Sciatic nerve (tissue), 2 donors: ENCODE measurements at regions not wholly inside any gene's neighbourhood (a gene's known extent, or its start where the extent isn't known, plus 50 kb on each side); places are given as distances from the start of the nearest gene placed in this dataset.

ENCODE experiments used
- ATAC-seq: fragments of 200-7000 bp; cut with Tn5 transposase; one replicate; pipeline ENCODE4 v1.9.1; 2020; ENCODE audit warnings: mild to moderate bottlenecking, moderate library complexity
- DNase-seq: peaks from one replicate; pipeline ENCODE4 v3.0.0-alpha.2; 2020; ENCODE audit warnings: low spot score
- intact Hi-C: fragments of 100-400 bp; cut with DNase I; formaldehyde crosslinking; loops from one replicate; pipeline ENCODE4 v1.14.2; 2022
- donor health status: DM: no; HTN: no; CAD: no.
- donor health status: DM: no; HTN: no; CAD: no.

GRCh38 chr3:72379500-72380187 lies 468.6 kb downstream of the SHQ1 start:
- no peak for DNase-seq
- peak; percentile 67 for ATAC-seq
- intact Hi-C loops, result no loop called here

- intact Hi-C loops, result no loop called here
- DNase-seq (no peak), ATAC-seq (no peak)
Observed at GRCh38 chr3:72378287-72378686, 470.0 kb downstream of the SHQ1 start.

- intact Hi-C loops, result no loop called here
- ATAC-seq (no peak), DNase-seq (no peak)
Observed at GRCh38 chr3:72376956-72377710, 471.1 kb downstream of the SHQ1 start.

- no peak for ATAC-seq
- intact Hi-C loops, result no loop called here
- no peak for DNase-seq
Observed at GRCh38 chr3:72375237-72376076, 472.8 kb downstream of the SHQ1 start.

GRCh38 chr3:72373139-72373538 lies 475.1 kb downstream of the SHQ1 start:
- ATAC-seq (no peak), DNase-seq (no peak)
- intact Hi-C loops, result no loop called here

- DNase-seq (no peak), ATAC-seq (no peak)
- intact Hi-C loops, result no loop called here
Observed at GRCh38 chr3:72372161-72372560, 476.1 kb downstream of the SHQ1 start.

GRCh38 chr3:72371431-72371830 lies 476.8 kb downstream of the SHQ1 start:
- intact Hi-C loops, result no loop called here
- DNase-seq (no peak), ATAC-seq (no peak)

GRCh38 chr3:72370947-72371346 lies 477.3 kb downstream of the SHQ1 start:
- no peak for ATAC-seq
- no peak for DNase-seq
- intact Hi-C loops, result no loop called here

- ATAC-seq (no peak), DNase-seq (no peak)
- intact Hi-C loops, result no loop called here
Observed at GRCh38 chr3:72369681-72370080, 478.6 kb downstream of the SHQ1 start.

GRCh38 chr3:72368331-72368975 lies 479.8 kb downstream of the SHQ1 start:
- no peak for ATAC-seq
- DNase-seq, result no peak
- intact Hi-C loops, result no loop called here

GRCh38 chr3:72361990-72362389 lies 486.3 kb downstream of the SHQ1 start:
- intact Hi-C loops, result no loop called here
- DNase-seq (no peak), ATAC-seq (no peak)

GRCh38 chr3:72359743-72360142 lies 488.5 kb downstream of the SHQ1 start:
- intact Hi-C loops, result no loop called here
- DNase-seq, result no peak
- ATAC-seq, result no peak

- DNase-seq (no peak), ATAC-seq (no peak)
- intact Hi-C loops, result no loop called here
Observed at GRCh38 chr3:72355168-72355567, 493.1 kb downstream of the SHQ1 start.

GRCh38 chr3:72354486-72354885 lies 493.8 kb downstream of the SHQ1 start:
- DNase-seq (no peak), ATAC-seq (no peak)
- intact Hi-C loops, result no loop called here

- peak; percentile 32 for ATAC-seq
- DNase-seq, result no peak
- intact Hi-C loops, result no loop called here
Observed at GRCh38 chr3:72353236-72354128, 494.8 kb downstream of the SHQ1 start.

GRCh38 chr3:72352176-72352575 lies 496.1 kb downstream of the SHQ1 start:
- ATAC-seq (no peak), DNase-seq (no peak)
- intact Hi-C loops, result no loop called here

GRCh38 chr3:72351536-72351935 lies 496.7 kb downstream of the SHQ1 start:
- intact Hi-C loops, result no loop called here
- no peak for DNase-seq
- no peak for ATAC-seq

GRCh38 chr3:72350761-72351505 lies 497.3 kb downstream of the SHQ1 start:
- intact Hi-C loops, result no loop called here
- DNase-seq, result no peak
- ATAC-seq, result no peak
